ENCODE measurements at regions not wholly inside any gene's neighbourhood (a gene's known extent, or its start where the extent isn't known, plus 50 kb on each side); places are given as distances from the start of the nearest gene placed in this dataset.

- no peak for DNase-seq (ENCODE audit: low spot score)
- no peak for ATAC-seq (ENCODE audit: low FRiP score)
- no peak for TF ChIP-seq CTCF (IDR thresholded peaks at IDR 0.05)
These were observed 220.6 kb downstream of the CHRM3 start for GRCh38 chr1:239606850-239607400.

GRCh38 chr1:239608469-239608868, 222.1 kb downstream of the CHRM3 start:
- ATAC-seq (ENCODE audit: low FRiP score) (no peak), DNase-seq (ENCODE audit: low spot score) (no peak)

GRCh38 chr1:239612379-239612778, 226.0 kb downstream of the CHRM3 start:
- DNase-seq (ENCODE audit: low spot score) (no peak), ATAC-seq (ENCODE audit: low FRiP score) (no peak)
- TF ChIP-seq CTCF (IDR thresholded peaks at IDR 0.05), result no peak

More at GRCh38 chr1:239608469-239608868, 222.1 kb downstream of the CHRM3 start:
- TF ChIP-seq CTCF (IDR thresholded peaks at IDR 0.05), result no peak

- TF ChIP-seq CTCF (IDR thresholded peaks at IDR 0.05), result no peak
- no peak for ATAC-seq (ENCODE audit: low FRiP score)
- DNase-seq (ENCODE audit: low spot score), result no peak
These were observed 230.3 kb downstream of the CHRM3 start for GRCh38 chr1:239616673-239617072.

- ATAC-seq (ENCODE audit: low FRiP score), result no peak
- no peak for DNase-seq (ENCODE audit: low spot score)
- TF ChIP-seq CTCF (IDR thresholded peaks at IDR 0.05), result no peak
These were observed 230.9 kb downstream of the CHRM3 start for GRCh38 chr1:239617259-239617658.

- ATAC-seq (ENCODE audit: low FRiP score) (no peak), DNase-seq (ENCODE audit: low spot score) (no peak)
- TF ChIP-seq CTCF (IDR thresholded peaks at IDR 0.05), result no peak
These were observed 231.4 kb downstream of the CHRM3 start for GRCh38 chr1:239617731-239618130.

GRCh38 chr1:239619190-239619589, 232.8 kb downstream of the CHRM3 start:
- TF ChIP-seq CTCF (IDR thresholded peaks at IDR 0.05), result no peak
- no peak for DNase-seq (ENCODE audit: low spot score)
- ATAC-seq (ENCODE audit: low FRiP score), result no peak

All from omental fat pad (tissue), 3 donors.